HCT116 (cell line): ENCODE measurements at regions not wholly inside any gene's neighbourhood (a gene's known extent, or its start where the extent isn't known, plus 50 kb on each side); places are given as distances from the start of the nearest gene placed in this dataset.

Experiments
- ATAC-seq: fragments of 200-7000 bp; cut with Tn5 transposase; 2 replicates; pipeline ENCODE4 v1.9.1; 2020; ENCODE audit warnings: mild to moderate bottlenecking, moderate library complexity
- BruUV-seq: library from RNA; stranded (reverse); fragments of 400-500 nt; replicated peaks from 2 replicates; lab custom pipeline; 2021; lab: Mats Ljungman, UMichigan
- CTCF ChIA-PET: fragments of 300-600 bp; sonication (Branson Sonifier 250); formaldehyde crosslinking; loops from one replicate; lab custom pipeline; 2021; ENCODE audit warnings: antibody characterized with exemption; lab: Charles Lee
- POLR2A ChIA-PET: fragments of 300-600, 350-600 bp; sonication (Branson Sonifier 250); formaldehyde crosslinking; loops from one replicate; lab custom pipeline; 2021; ENCODE audit warnings: antibody characterized with exemption; lab: Charles Lee
- RAD21 ChIA-PET, 2 experiments: fragments of 300-600 bp; sonication (Branson Sonifier 250); formaldehyde crosslinking; loops; one replicate each; lab custom pipeline; 2023; ENCODE audit warnings: low total read pairs in 2 of 2; ENCODE audit not compliant: uncharacterized antibody in 2 of 2, unreplicated experiment in 2 of 2, low non-redundant PET in 1 of 2; lab: Charles Lee
- DNase-seq: peaks from one replicate; pipeline ENCODE4 v3.0.0-alpha.2; 2010; ENCODE audit warnings: low read depth, low spot score
- H2AFZ ChIP-seq: fragments of 200-600 bp; shearing (Covaris generic), sonication (generic); 2 replicates; pipeline ENCODE4 v1.6.1; 2017; ENCODE audit warnings: low read depth, mixed run types, mixed read lengths, antibody characterized with exemption, low read length; ENCODE audit not compliant: poor library complexity, severe bottlenecking
- H3K27ac ChIP-seq: 2 replicates; pipeline ENCODE4 v1.5.1; 2012; ENCODE audit warnings: low read depth, low read length
- H3K27me3 ChIP-seq: fragments of 200-600 bp; sonication (generic); 2 replicates; pipeline ENCODE4 v1.6.1; 2016; ENCODE audit warnings: mixed run types, low read length, mixed read lengths; ENCODE audit not compliant: insufficient read depth
- H3K36me3 ChIP-seq, 2 experiments: fragments of 200-500 bp in 1 of 2; fragments of 200-600 bp in 1 of 2; sonication (Bioruptor generic) in 1 of 2; sonication (generic) in 1 of 2; 2 replicates each; pipeline versions ENCODE4 v1.5.1 to v1.6.1; 2014 to 2016; ENCODE audit warnings: low read length in 2 of 2, inconsistent platforms in 1 of 2, mixed read lengths in 1 of 2, mixed run types in 1 of 2; ENCODE audit not compliant: insufficient read depth in 2 of 2, control insufficient read depth in 1 of 2
- H3K4me1 ChIP-seq, 2 experiments: fragments of 200-600 bp in 1 of 2; sonication (generic) in 1 of 2; 2 replicates each; pipeline versions ENCODE4 v1.5.1 to v1.6.1; 2012 to 2017; ENCODE audit warnings: low read length in 2 of 2, inconsistent platforms in 1 of 2, mild to moderate bottlenecking in 1 of 2, mixed read lengths in 1 of 2, mixed run types in 1 of 2, moderate library complexity in 1 of 2; ENCODE audit not compliant: insufficient read depth in 2 of 2, control insufficient read depth in 1 of 2
- H3K4me2 ChIP-seq: fragments of 200-600 bp; sonication (generic); 2 replicates; pipeline ENCODE4 v1.6.1; 2017; ENCODE audit warnings: mixed run types, low read length, mixed read lengths
- H3K4me3 ChIP-seq, 2 experiments: fragments of 200-600 bp in 1 of 2; sonication (generic) in 1 of 2; replicated peaks in 1 of 2; 2 replicates each; pipeline ENCODE4 v1.5.1; 2011 to 2016; ENCODE audit warnings: low read length in 2 of 2, control low read depth in 1 of 2, low read depth in 1 of 2, mild to moderate bottlenecking in 1 of 2, mixed read lengths in 1 of 2, mixed run types in 1 of 2
- H3K79me2 ChIP-seq: fragments of 200-600 bp; sonication (generic); 2 replicates; pipeline ENCODE4 v1.6.1; 2017; ENCODE audit warnings: mild to moderate bottlenecking, mixed run types, low read length, moderate library complexity, mixed read lengths; ENCODE audit not compliant: insufficient read depth
- H3K9ac ChIP-seq: fragments of 200-600 bp; sonication (generic); 2 replicates; pipeline ENCODE4 v1.6.1; 2016; ENCODE audit warnings: low read length, mixed read lengths
- H3K9me2 ChIP-seq: fragments of 200-600 bp; sonication (generic), shearing (Covaris generic); 2 replicates; pipeline ENCODE4 v1.6.1; 2017; ENCODE audit warnings: mixed run types, mild to moderate bottlenecking, moderate library complexity; ENCODE audit not compliant: insufficient read depth
- H3K9me3 ChIP-seq, 2 experiments: fragments of 200-500 bp in 1 of 2; fragments of 200-600 bp in 1 of 2; sonication (Bioruptor generic) in 1 of 2; sonication (generic) in 1 of 2; 2 replicates each; pipeline ENCODE4 v1.6.1; 2014 to 2017; ENCODE audit warnings: low read length in 2 of 2, mixed read lengths in 2 of 2, inconsistent platforms in 1 of 2, low read depth in 1 of 2, mild to moderate bottlenecking in 1 of 2, mixed run types in 1 of 2, moderate library complexity in 1 of 2; ENCODE audit not compliant: control insufficient read depth in 1 of 2, insufficient read depth in 1 of 2
- H4K20me1 ChIP-seq: fragments of 200-600 bp; sonication (generic), shearing (Covaris generic); 2 replicates; pipeline ENCODE4 v1.6.1; 2017; ENCODE audit warnings: mixed run types, mild to moderate bottlenecking, moderate library complexity; ENCODE audit not compliant: insufficient read depth
- CBX3 ChIP-seq: IDR thresholded peaks from 2 replicates; pipeline ENCODE4 v1.6.1; 2012; ENCODE audit warnings: low read depth
- CEBPB ChIP-seq: IDR thresholded peaks from 2 replicates; pipeline ENCODE4 v1.6.1; 2012; ENCODE audit warnings: low read depth
- EGR1 ChIP-seq: IDR thresholded peaks from 2 replicates; pipeline ENCODE4 v1.6.1; 2012; ENCODE audit warnings: low read depth
- EZH2 ChIP-seq: fragments of 200-600 bp; sonication (generic); IDR thresholded peaks from 2 replicates; pipeline ENCODE4 v1.6.1; 2017; ENCODE audit warnings: antibody characterized with exemption, mixed run types
- FOSL1 ChIP-seq: IDR thresholded peaks from 2 replicates; pipeline ENCODE4 v1.6.1; 2012; ENCODE audit warnings: low read depth
- MAX ChIP-seq: IDR thresholded peaks from 2 replicates; pipeline ENCODE4 v1.6.1; 2012
- POLR2A ChIP-seq: IDR thresholded peaks from 2 replicates; pipeline ENCODE4 v1.7.0; 2011; ENCODE audit warnings: borderline replicate concordance; ENCODE audit not compliant: insufficient read depth, insufficient read length; ENCODE audit errors: extremely low read depth
- REST ChIP-seq: IDR thresholded peaks from 2 replicates; pipeline ENCODE4 v1.6.1; 2012; ENCODE audit warnings: low read depth
- SIN3A ChIP-seq: IDR thresholded peaks from 2 replicates; pipeline ENCODE4 v1.6.1; 2012; ENCODE audit warnings: low read depth
- SP1 ChIP-seq: IDR thresholded peaks from 2 replicates; pipeline ENCODE4 v1.6.1; 2012; ENCODE audit warnings: low read depth
- TCF7L2 ChIP-seq: IDR thresholded peaks from 2 replicates; pipeline ENCODE4 v1.7.0; 2011; ENCODE audit warnings: borderline replicate concordance, inconsistent platforms; ENCODE audit not compliant: insufficient read depth, insufficient read length; ENCODE audit errors: extremely low read depth
- YY1 ChIP-seq: IDR thresholded peaks from 2 replicates; pipeline ENCODE4 v1.6.1; 2011; ENCODE audit warnings: low read length, low read depth, moderate library complexity, mild to moderate bottlenecking; ENCODE audit not compliant: insufficient replicate concordance; ENCODE audit errors: extremely low read depth
- ZBTB33 ChIP-seq: IDR thresholded peaks from 2 replicates; pipeline ENCODE4 v1.6.1; 2011; ENCODE audit warnings: mild to moderate bottlenecking, low read length, moderate library complexity; ENCODE audit not compliant: insufficient replicate concordance; ENCODE audit errors: extremely low read depth
- intact Hi-C: fragments of 100-400 bp; cut with micrococcal nuclease; formaldehyde crosslinking; loops from 2 replicates; pipeline ENCODE4 v1.10.0; 2022

- TF ChIP-seq MAX (no peak), EZH2 (no peak), SIN3A (no peak)
- TF ChIP-seq, all 23 proteins: peak for 0
These were observed 342.3 kb downstream of the LRRC3B start (continued) for GRCh38 chr3:26964836-26965235.

- Histone ChIP-seq H2AFZ (no peak overlapping the region), H3K9me2 (no peaks in the 10 kb centered on the region), H3K36me3 (no peaks in the 10 kb centered on the region), H3K4me1 (no peaks in the 10 kb centered on the region), H3K9me3 (no peaks in the 10 kb centered on the region), H3K79me2 (no peaks in the 10 kb centered on the region), H3K27me3 (no peaks in the 10 kb centered on the region), H3K4me2 (no peak overlapping the region), H4K20me1 (no peaks in the 10 kb centered on the region), H3K4me3 (no peak overlapping the region), H3K9ac (no peak overlapping the region), H3K27ac (no peak overlapping the region)
- ChIA-PET CTCF (no interaction called here), RAD21 (no interaction called here), POLR2A (no interaction called here)
- intact Hi-C loops = no loop called here
- no TSS peak for BruUV-seq
- ATAC-seq = no peak
- no peak for DNase-seq
- TF ChIP-seq CEBPB = no peak
- no peak for TF ChIP-seq CBX3
- TF ChIP-seq ZBTB33 = no peak
- no peak for TF ChIP-seq REST
- no peak for TF ChIP-seq SP1
- no peak for TF ChIP-seq SIN3A
- TF ChIP-seq EZH2 = no peak
- no peak for TF ChIP-seq YY1
- no peak for TF ChIP-seq POLR2A
- no peak for TF ChIP-seq TCF7L2
- no peak for TF ChIP-seq MAX
- no peak for TF ChIP-seq FOSL1
- TF ChIP-seq EGR1 = no peak
These were observed 344.9 kb downstream of the LRRC3B start for GRCh38 chr3:26967501-26967900.
